H1 (cell line): ENCODE measurements at regions not wholly inside any gene's neighbourhood (a gene's known extent, or its start where the extent isn't known, plus 50 kb on each side); places are given as distances from the start of the nearest gene placed in this dataset.

ENCODE experiments used
- BCL11A ChIP-seq, 2 experiments: IDR thresholded peaks; one replicate each; pipeline ENCODE4 v1.6.1; 2011; ENCODE audit warnings: low read depth in 2 of 2, low read length in 2 of 2, mild to moderate bottlenecking in 2 of 2
- CHD1 ChIP-seq: IDR thresholded peaks from 2 replicates; pipeline ENCODE4 v1.6.1; 2012; ENCODE audit warnings: low read depth, low read length, improper control_type of control experiment
- CHD7 ChIP-seq: fragments of 300-600 bp; sonication (generic); IDR thresholded peaks from 2 replicates; pipeline ENCODE4 v1.7.1; 2012; ENCODE audit warnings: low read length, moderate library complexity, mild to moderate bottlenecking, inconsistent platforms; ENCODE audit not compliant: insufficient replicate concordance
- FOSL1 ChIP-seq: IDR thresholded peaks from 2 replicates; pipeline ENCODE4 v1.6.1; 2011; ENCODE audit warnings: mild to moderate bottlenecking, low read depth, low read length, moderate library complexity; ENCODE audit not compliant: insufficient read depth
- JUND ChIP-seq: IDR thresholded peaks from 2 replicates; pipeline ENCODE4 v1.6.1; 2011; ENCODE audit warnings: mild to moderate bottlenecking, improper control_type of control experiment, low read length
- POU5F1 ChIP-seq: IDR thresholded peaks from 2 replicates; pipeline ENCODE4 v1.6.1; 2011; ENCODE audit warnings: low read depth, mild to moderate bottlenecking, low read length, moderate library complexity
- RNF2 ChIP-seq: fragments of 200-900, 300-1000 bp; sonication (generic); IDR thresholded peaks from 2 replicates; pipeline ENCODE4 v1.7.1; 2016; ENCODE audit warnings: borderline replicate concordance, low read depth, mild to moderate bottlenecking, antibody characterized with exemption, low read length; ENCODE audit not compliant: poor library complexity, severe bottlenecking; ENCODE audit errors: missing control alignments
- SP2 ChIP-seq: IDR thresholded peaks from 2 replicates; pipeline ENCODE4 v1.6.1; 2012; ENCODE audit warnings: mild to moderate bottlenecking, low read length, inconsistent platforms
- SRF ChIP-seq: IDR thresholded peaks from 2 replicates; pipeline ENCODE4 v1.6.1; 2011; ENCODE audit warnings: mild to moderate bottlenecking, low read depth, low read length, moderate library complexity
- TAF7 ChIP-seq: optimal IDR thresholded peaks from 2 replicates; pipeline ENCODE3; 2011; ENCODE audit warnings: low read depth, mild to moderate bottlenecking, inconsistent platforms, low read length, moderate library complexity, borderline replicate concordance
- TF ChIP-seq, protein P1 (sequence below): IDR thresholded peaks from 2 replicates; pipeline ENCODE4 v1.6.1; 2012; ENCODE audit warnings: inconsistent platforms

DNA sequence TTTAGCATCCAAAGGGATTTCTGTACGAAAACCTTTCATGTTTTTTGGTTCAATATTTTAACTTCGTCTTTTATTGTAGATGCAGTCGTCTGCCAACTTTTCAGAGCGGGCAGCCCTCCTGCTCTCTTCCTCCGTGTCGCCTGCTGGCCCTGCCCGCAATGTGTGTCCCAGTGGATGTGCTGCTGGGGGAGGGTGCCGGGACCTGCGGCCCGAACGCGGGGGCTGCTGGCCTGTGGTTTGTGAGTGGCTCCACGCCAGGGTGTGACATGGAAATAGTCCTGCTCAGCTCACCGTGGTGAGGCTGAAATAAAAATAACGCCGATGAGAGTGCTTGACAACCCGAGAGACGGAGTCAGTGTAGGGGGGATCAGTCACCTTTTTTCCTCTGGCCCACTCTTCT, 59.7 kb upstream of the GRPEL1 start (continued):
- TF ChIP-seq CHD7 (no peak), POU5F1 (no peak), SRF (no peak), JUND (no peak), FOSL1 (no peak), TAF7 (no peak), RNF2 (no peak), SP2 (no peak), BCL11A (IDR thresholded peaks at IDR 0.05; ENCODE audit: low read depth in 2 of 2, low read length in 2 of 2) (no peak), CHD1 (no peak)
- TF ChIP-seq, protein P1, sequence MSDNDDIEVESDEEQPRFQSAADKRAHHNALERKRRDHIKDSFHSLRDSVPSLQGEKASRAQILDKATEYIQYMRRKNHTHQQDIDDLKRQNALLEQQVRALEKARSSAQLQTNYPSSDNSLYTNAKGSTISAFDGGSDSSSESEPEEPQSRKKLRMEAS: no peak
